ENCODE measurements at regions not wholly inside any gene's neighbourhood (a gene's known extent, or its start where the extent isn't known, plus 50 kb on each side); places are given as distances from the start of the nearest gene placed in this dataset.

DNA sequence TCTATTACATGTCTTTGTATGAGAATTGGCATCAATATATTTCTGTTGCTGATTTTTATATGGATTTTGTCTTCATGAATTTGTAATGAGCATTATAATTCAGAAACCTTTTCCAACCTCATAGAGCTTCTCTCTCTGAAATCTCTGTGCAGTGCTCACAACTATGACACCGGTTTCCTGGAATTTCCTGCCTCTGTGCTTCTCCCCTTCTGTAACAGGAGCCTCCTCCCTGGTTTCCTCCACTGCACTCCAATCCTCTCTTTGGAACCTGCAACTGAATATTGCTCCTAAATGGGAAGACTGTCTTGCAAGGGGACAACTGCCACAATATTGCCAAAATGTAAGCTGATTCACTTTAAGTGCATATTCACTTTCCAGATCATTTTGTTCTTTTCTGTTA, 1147.9 kb downstream of the UQCRFS1 start (continued):
- TF ChIP-seq ZNF24 (IDR thresholded peaks at IDR 0.05) (no peak), SMC3 (IDR thresholded peaks at IDR 0.05; ENCODE audit: borderline replicate concordance, low read length) (no peak), GATAD2B (conservative IDR thresholded peaks at IDR 0.05; ENCODE audit: low read depth) (no peak), MTA2 (IDR thresholded peaks at IDR 0.05; ENCODE audit: low read depth) (no peak)
- TF ChIP-seq, protein P1, sequence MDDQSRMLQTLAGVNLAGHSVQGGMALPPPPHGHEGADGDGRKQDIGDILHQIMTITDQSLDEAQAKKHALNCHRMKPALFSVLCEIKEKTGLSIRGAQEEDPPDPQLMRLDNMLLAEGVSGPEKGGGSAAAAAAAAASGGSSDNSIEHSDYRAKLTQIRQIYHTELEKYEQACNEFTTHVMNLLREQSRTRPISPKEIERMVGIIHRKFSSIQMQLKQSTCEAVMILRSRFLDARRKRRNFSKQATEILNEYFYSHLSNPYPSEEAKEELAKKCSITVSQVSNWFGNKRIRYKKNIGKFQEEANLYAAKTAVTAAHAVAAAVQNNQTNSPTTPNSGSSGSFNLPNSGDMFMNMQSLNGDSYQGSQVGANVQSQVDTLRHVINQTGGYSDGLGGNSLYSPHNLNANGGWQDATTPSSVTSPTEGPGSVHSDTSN (IDR thresholded peaks at IDR 0.05; ENCODE audit: insufficient replicate concordance, low read depth, low read length): no peak

DNA sequence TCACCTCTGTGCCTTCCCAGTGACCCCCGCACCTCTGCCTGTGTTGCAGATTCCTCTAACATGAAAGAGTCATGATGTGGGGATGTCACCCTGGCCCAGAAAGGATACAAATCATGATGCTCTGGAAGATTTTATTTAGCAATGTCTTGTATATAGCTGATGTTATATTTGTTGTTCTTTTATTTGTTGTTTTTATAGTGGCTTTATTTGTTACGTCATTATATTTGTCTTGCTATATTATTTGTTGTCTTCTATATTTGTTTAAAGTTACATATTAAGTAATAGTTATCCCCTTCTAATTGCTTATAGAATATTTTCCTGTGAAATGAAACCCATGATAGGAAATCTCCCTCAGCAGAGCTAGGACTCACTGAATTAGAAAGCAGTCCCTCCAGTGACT, 1149.2 kb downstream of the UQCRFS1 start:
- Histone ChIP-seq H2AFZ (ENCODE audit: control insufficient read depth, low read depth, low read length) (no peak overlapping the region), H4K20me1 (ENCODE audit: control insufficient read depth, insufficient read depth) (no peaks in the 10 kb centered on the region), H3K9ac (ENCODE audit: control insufficient read depth, insufficient read depth, low read length) (no peak overlapping the region), H3K36me3 (ENCODE audit: control insufficient read depth in 2 of 2, insufficient read depth in 2 of 2, low read length in 1 of 2) (no peaks in the 10 kb centered on the region), H3K4me3 (no peak overlapping the region), H3K27me3 (replicated peaks in 1 of 2; ENCODE audit: control insufficient read depth in 2 of 2, insufficient read depth in 2 of 2, low read length in 1 of 2) (no peaks in the 10 kb centered on the region), H3K9me3 (replicated peaks; ENCODE audit: control insufficient read depth, insufficient read depth, low read length) (peaks cover 3% of the 10 kb centered on the region; the same call in 2 of the 3 replicates), H3K4me1 (ENCODE audit: control insufficient read depth, insufficient read depth, low read length) (peaks cover 4% of the 10 kb centered on the region), H3K79me2 (ENCODE audit: control insufficient read depth, insufficient read depth, low read length) (no peaks in the 10 kb centered on the region), H3K27ac (ENCODE audit: control insufficient read depth, insufficient read depth) (no peak overlapping the region), H3K4me2 (ENCODE audit: control insufficient read depth, insufficient read depth) (no peak overlapping the region)
- intact Hi-C loops (cut with micrococcal nuclease; ENCODE audit: unreplicated experiment) (no loop called here), in situ Hi-C loops (cut with MboI) (no loop called here)
- CTCF ChIA-PET: interaction anchor here (0.8 kb wide), 1 partner anchor 50 kb away, joined by 4 read pairs; no protein-coding TSS in a partner anchor
- POLR2A ChIA-PET: interaction anchor here (0.6 to 1.6 kb wide), 3 partner anchors 21 to 43 kb away, joined by 3 to 4 read pairs (median 3); no protein-coding TSS in a partner anchor
- WGBS (ENCODE audit: insufficient coverage, insufficient replicate concordance, low lambda C conversion rate, missing lambda C conversion rate): 50% methylated on average over 2 of the region's 2 CpGs
- SMC1A ChIA-PET (ENCODE audit: uncharacterized antibody, unreplicated experiment): interaction anchor here (0.8 to 1.6 kb wide), 6 partner anchors 9 to 97 kb away, joined by 3 to 6 read pairs (median 3); no protein-coding TSS in a partner anchor
- ATAC-seq (no peak), FAIRE-seq (no peak), DNase-seq (ENCODE audit: low read depth, low spot score) (no peak)
- RAD21 ChIA-PET (ENCODE audit: unreplicated experiment): interaction anchor here (1.0 to 1.7 kb wide), 3 partner anchors 11 to 43 kb away, joined by 3 read pairs; no protein-coding TSS in a partner anchor
- no TSS peak for BruUV-seq (replicated peaks)
- TF ChIP-seq, protein P2, sequence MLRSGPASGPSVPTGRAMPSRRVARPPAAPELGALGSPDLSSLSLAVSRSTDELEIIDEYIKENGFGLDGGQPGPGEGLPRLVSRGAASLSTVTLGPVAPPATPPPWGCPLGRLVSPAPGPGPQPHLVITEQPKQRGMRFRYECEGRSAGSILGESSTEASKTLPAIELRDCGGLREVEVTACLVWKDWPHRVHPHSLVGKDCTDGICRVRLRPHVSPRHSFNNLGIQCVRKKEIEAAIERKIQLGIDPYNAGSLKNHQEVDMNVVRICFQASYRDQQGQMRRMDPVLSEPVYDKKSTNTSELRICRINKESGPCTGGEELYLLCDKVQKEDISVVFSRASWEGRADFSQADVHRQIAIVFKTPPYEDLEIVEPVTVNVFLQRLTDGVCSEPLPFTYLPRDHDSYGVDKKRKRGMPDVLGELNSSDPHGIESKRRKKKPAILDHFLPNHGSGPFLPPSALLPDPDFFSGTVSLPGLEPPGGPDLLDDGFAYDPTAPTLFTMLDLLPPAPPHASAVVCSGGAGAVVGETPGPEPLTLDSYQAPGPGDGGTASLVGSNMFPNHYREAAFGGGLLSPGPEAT (IDR thresholded peaks at IDR 0.05; ENCODE audit: low read depth): no peak
- TF ChIP-seq, protein P3, sequence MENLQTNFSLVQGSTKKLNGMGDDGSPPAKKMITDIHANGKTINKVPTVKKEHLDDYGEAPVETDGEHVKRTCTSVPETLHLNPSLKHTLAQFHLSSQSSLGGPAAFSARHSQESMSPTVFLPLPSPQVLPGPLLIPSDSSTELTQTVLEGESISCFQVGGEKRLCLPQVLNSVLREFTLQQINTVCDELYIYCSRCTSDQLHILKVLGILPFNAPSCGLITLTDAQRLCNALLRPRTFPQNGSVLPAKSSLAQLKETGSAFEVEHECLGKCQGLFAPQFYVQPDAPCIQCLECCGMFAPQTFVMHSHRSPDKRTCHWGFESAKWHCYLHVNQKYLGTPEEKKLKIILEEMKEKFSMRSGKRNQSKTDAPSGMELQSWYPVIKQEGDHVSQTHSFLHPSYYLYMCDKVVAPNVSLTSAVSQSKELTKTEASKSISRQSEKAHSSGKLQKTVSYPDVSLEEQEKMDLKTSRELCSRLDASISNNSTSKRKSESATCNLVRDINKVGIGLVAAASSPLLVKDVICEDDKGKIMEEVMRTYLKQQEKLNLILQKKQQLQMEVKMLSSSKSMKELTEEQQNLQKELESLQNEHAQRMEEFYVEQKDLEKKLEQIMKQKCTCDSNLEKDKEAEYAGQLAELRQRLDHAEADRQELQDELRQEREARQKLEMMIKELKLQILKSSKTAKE (IDR thresholded peaks at IDR 0.05; ENCODE audit: low read depth, poor library complexity, severe bottlenecking): no peak
- TF ChIP-seq POU2F2 (IDR thresholded peaks at IDR 0.05; ENCODE audit: borderline replicate concordance, low read depth, low read length) (no peak), NR2F1 (conservative IDR thresholded peaks at IDR 0.05) (no peak), ZBED1 (IDR thresholded peaks at IDR 0.05; ENCODE audit: borderline replicate concordance) (no peak), ETV6 (conservative IDR thresholded peaks at IDR 0.05 in 1 of 2, IDR thresholded peaks at IDR 0.05 in 1 of 2; ENCODE audit: borderline replicate concordance in 1 of 2, low read depth in 1 of 2) (no peak), ZNF384 (IDR thresholded peaks at IDR 0.05; ENCODE audit: borderline replicate concordance, low read depth, low read length) (no peak), HDAC2 (IDR thresholded peaks at IDR 0.05) (no peak), ZNF207 (IDR thresholded peaks at IDR 0.05; ENCODE audit: borderline replicate concordance) (no peak)
- TF ChIP-seq, protein P4, sequence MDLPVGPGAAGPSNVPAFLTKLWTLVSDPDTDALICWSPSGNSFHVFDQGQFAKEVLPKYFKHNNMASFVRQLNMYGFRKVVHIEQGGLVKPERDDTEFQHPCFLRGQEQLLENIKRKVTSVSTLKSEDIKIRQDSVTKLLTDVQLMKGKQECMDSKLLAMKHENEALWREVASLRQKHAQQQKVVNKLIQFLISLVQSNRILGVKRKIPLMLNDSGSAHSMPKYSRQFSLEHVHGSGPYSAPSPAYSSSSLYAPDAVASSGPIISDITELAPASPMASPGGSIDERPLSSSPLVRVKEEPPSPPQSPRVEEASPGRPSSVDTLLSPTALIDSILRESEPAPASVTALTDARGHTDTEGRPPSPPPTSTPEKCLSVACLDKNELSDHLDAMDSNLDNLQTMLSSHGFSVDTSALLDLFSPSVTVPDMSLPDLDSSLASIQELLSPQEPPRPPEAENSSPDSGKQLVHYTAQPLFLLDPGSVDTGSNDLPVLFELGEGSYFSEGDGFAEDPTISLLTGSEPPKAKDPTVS (IDR thresholded peaks at IDR 0.05; ENCODE audit: low read depth, low read length): no peak
- TF ChIP-seq, protein P5, sequence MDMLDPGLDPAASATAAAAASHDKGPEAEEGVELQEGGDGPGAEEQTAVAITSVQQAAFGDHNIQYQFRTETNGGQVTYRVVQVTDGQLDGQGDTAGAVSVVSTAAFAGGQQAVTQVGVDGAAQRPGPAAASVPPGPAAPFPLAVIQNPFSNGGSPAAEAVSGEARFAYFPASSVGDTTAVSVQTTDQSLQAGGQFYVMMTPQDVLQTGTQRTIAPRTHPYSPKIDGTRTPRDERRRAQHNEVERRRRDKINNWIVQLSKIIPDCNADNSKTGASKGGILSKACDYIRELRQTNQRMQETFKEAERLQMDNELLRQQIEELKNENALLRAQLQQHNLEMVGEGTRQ (IDR thresholded peaks at IDR 0.05; ENCODE audit: borderline replicate concordance, low read depth, low read length): no peak
